ENCODE measurements at regions not wholly inside any gene's neighbourhood (a gene's known extent, or its start where the extent isn't known, plus 50 kb on each side); places are given as distances from the start of the nearest gene placed in this dataset.

DNA sequence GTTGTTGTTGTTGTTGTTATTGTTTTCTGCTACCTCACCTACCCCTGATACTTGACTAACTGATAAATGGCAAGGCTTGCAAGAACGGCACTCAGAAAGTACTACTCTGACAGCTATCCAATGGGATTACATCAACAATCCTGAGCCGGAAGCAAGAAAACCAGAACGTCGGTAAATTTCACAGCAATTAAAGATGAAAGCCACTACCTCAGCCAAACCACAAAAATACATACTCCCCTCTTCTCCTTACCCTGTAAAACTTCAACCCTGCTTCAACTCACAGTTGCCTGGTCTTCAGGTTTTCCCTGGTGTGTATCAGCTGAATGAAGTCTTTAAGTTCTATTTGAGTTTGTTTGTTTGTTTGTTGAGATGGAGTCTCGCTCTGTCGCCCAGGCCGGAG, 293.7 kb upstream of the RND3 start:
- Mint-ChIP-seq H3K4me3 (ENCODE audit: unreplicated experiment) (no peak overlapping the region), H3K27ac (ENCODE audit: unreplicated experiment) (no peak overlapping the region), H3K4me1 (ENCODE audit: low read depth, unreplicated experiment) (peaks cover 2% of the 10 kb centered on the region), H3K27me3 (ENCODE audit: unreplicated experiment) (no peaks in the 10 kb centered on the region), H3K36me3 (ENCODE audit: unreplicated experiment) (no peaks in the 10 kb centered on the region), H3K9me3 (ENCODE audit: unreplicated experiment) (no peaks in the 10 kb centered on the region)
- TF ChIP-seq, protein P1, sequence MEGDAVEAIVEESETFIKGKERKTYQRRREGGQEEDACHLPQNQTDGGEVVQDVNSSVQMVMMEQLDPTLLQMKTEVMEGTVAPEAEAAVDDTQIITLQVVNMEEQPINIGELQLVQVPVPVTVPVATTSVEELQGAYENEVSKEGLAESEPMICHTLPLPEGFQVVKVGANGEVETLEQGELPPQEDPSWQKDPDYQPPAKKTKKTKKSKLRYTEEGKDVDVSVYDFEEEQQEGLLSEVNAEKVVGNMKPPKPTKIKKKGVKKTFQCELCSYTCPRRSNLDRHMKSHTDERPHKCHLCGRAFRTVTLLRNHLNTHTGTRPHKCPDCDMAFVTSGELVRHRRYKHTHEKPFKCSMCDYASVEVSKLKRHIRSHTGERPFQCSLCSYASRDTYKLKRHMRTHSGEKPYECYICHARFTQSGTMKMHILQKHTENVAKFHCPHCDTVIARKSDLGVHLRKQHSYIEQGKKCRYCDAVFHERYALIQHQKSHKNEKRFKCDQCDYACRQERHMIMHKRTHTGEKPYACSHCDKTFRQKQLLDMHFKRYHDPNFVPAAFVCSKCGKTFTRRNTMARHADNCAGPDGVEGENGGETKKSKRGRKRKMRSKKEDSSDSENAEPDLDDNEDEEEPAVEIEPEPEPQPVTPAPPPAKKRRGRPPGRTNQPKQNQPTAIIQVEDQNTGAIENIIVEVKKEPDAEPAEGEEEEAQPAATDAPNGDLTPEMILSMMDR (IDR thresholded peaks at IDR 0.05; ENCODE audit: partially characterized antibody, unreplicated experiment) = no peak
- no peak for DNase-seq

DNA sequence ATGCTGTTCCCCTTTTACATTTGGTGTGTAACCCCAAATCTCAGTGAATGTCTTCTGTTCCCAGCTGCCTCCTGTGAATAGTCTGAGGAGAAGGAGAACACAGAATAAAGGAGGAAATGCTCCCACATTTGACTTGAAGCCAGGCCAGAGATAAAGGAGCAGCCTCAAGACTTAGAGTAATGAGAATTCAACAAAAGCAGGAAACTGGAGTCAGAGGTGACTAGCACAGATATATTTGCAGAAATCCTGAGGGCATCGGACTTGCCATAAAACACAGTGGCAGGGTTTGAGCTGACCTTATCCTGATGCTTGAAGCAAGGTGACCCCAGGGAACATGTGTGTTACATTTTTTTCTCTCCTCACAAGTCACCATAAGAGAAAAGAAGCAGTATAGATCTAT, 291.4 kb upstream of the RND3 start:
- H3K27me3 Mint-ChIP-seq (ENCODE audit: unreplicated experiment) = no peaks in the 10 kb centered on the region
- H3K4me3 Mint-ChIP-seq (ENCODE audit: unreplicated experiment) = no peak overlapping the region
- DNase-seq = no peak

DNA sequence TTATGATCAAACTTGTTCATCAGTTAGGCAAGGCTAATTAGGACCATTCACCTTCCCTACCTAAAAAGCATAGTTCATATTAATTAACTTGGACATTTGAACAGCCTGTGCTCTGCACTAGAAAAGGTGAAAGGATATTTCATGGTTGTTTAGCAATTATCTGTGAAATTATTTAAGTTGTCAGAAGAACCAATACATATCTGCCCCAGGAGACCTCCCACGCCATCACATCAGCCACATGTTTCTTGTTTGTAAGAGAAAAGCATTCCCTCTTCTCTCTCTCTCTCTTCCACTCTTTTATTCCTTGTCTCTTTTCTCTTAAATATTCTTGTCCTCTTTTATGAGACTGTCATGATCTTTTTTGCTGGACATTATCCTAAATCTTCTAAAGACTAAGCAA, 282.0 kb upstream of the RND3 start:
- TF ChIP-seq, protein P1 (IDR thresholded peaks at IDR 0.05; ENCODE audit: partially characterized antibody, unreplicated experiment) = no peak
- Mint-ChIP-seq H3K27ac (ENCODE audit: unreplicated experiment) (no peak overlapping the region), H3K9me3 (ENCODE audit: unreplicated experiment) (no peaks in the 10 kb centered on the region), H3K27me3 (ENCODE audit: unreplicated experiment) (no peaks in the 10 kb centered on the region), H3K4me3 (ENCODE audit: unreplicated experiment) (no peak overlapping the region), H3K4me1 (ENCODE audit: low read depth, unreplicated experiment) (peaks cover 4% of the 10 kb centered on the region), H3K36me3 (ENCODE audit: unreplicated experiment) (no peaks in the 10 kb centered on the region)
- DNase-seq = no peak

More for the DNA sequence above, 291.4 kb upstream of the RND3 start:
- peaks cover 2% of the 10 kb centered on the region for H3K4me1 Mint-ChIP-seq (ENCODE audit: low read depth, unreplicated experiment)
- H3K9me3 Mint-ChIP-seq (ENCODE audit: unreplicated experiment) = no peaks in the 10 kb centered on the region
- TF ChIP-seq, protein P1 (IDR thresholded peaks at IDR 0.05; ENCODE audit: partially characterized antibody, unreplicated experiment) = no peak
- no peak overlapping the region for H3K27ac Mint-ChIP-seq (ENCODE audit: unreplicated experiment)
- no peaks in the 10 kb centered on the region for H3K36me3 Mint-ChIP-seq (ENCODE audit: unreplicated experiment)

DNA sequence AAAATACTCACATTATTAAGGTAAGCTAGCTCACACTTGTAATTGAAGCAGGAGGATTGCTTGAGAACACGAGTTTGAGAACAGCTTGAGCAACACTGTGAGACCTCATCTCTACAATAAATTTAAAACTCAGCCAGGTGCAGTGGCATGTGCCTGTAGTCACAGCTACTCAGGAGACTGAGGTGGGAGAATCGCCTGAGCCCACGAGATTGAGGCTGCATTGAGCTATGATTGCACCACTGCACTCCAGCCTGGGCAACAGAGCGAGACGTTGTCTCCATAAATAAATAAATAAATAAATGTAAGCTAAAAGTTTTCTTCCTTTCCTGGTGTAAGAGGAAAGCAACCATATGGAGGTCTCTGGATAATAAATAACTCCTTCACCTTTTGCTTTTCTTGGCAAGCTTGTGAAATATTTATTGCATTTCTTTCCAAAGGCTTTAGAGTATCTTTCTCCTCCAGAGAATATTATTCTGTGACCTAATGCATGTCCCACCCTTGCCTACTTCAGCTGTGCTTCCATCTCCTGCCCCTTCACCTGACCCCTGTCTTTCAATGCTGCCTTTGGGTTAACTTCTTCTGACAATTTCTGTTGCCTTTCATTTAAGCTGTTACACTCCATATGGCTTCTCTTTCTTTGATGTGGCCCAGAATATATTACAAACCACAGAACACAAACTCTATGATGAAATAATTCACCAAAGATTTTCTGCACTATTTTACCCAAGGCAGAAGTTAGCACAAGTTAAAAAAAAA, 280.7 kb upstream of the RND3 start:
- no peak overlapping the region for H3K27ac Mint-ChIP-seq (ENCODE audit: unreplicated experiment)
- no peak for DNase-seq

DNA sequence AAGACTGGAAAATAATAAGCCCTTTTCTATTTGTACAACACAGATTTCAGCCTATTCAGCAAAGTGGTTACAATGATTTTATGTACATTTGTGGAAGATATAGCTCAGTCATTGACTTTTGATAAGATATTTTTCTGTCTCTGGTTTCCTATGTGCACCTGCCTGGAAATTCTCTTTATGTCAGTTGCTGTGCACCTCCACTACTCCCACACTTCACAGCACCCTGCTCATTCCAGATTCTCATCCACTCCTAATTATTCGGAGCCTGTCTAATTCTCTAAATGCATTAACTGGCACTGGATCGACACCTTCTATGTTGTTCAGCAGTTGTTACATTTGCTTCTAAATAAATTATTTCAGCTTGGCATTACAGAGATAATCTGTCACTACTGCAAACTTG, 275.1 kb upstream of the RND3 start:
- Mint-ChIP-seq H3K4me1 (ENCODE audit: low read depth, unreplicated experiment) (no peaks in the 10 kb centered on the region), H3K27ac (ENCODE audit: unreplicated experiment) (no peak overlapping the region), H3K36me3 (ENCODE audit: unreplicated experiment) (no peaks in the 10 kb centered on the region), H3K27me3 (ENCODE audit: unreplicated experiment) (no peaks in the 10 kb centered on the region), H3K9me3 (ENCODE audit: unreplicated experiment) (no peaks in the 10 kb centered on the region), H3K4me3 (ENCODE audit: unreplicated experiment) (no peak overlapping the region)
- DNase-seq = no peak
- TF ChIP-seq, protein P1 (IDR thresholded peaks at IDR 0.05; ENCODE audit: partially characterized antibody, unreplicated experiment) = no peak

More for the DNA sequence above, 280.7 kb upstream of the RND3 start:
- Mint-ChIP-seq H3K36me3 (ENCODE audit: unreplicated experiment) (no peaks in the 10 kb centered on the region), H3K4me3 (ENCODE audit: unreplicated experiment) (no peak overlapping the region), H3K27me3 (ENCODE audit: unreplicated experiment) (no peaks in the 10 kb centered on the region), H3K9me3 (ENCODE audit: unreplicated experiment) (no peaks in the 10 kb centered on the region), H3K4me1 (ENCODE audit: low read depth, unreplicated experiment) (peaks cover 4% of the 10 kb centered on the region)
- TF ChIP-seq, protein P1 (IDR thresholded peaks at IDR 0.05; ENCODE audit: partially characterized antibody, unreplicated experiment) = no peak

Data from glutamatergic neuron (in vitro differentiated cells).